ENCODE measurements at regions not wholly inside any gene's neighbourhood (a gene's known extent, or its start where the extent isn't known, plus 50 kb on each side); places are given as distances from the start of the nearest gene placed in this dataset.

GRCh38 chr6:141669141-141669540 is 463.6 kb upstream of the GJE1 start:
- no peak for DNase-seq

DNA sequence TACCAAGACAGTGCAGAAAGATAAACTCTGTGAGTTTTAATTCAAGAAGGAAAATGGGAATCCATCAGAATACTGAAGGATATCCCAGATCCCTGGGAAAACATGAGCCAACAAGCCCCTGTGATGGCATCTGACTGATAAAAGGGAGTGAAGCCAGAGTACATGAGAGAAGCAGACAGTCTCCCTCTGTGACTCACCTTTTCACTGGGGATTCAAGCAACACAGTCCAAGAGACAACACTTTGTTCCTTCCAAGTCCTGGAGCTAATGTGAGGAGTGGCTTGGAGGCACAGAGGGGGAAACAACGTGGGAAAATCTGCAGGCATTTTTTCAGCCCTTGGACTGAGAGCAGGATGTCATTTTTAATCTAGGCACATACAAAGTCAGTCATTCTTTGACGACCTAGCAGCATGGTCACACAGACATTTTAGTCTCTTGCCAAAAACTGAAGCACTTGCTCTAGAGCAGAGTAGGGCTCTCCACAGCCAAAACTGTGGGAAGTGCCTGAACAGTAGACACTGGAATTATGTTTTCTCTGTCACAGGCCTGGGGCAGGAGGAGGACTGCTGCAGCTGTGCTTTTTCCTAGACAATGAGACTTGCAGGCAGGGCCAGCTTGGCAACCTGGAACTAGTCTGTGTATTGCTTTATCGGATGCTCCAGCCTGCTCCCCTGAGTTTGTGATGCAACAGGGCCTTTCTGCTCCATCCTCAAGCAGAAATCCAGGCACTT is 465.0 kb upstream of the GJE1 start:
- no peak for DNase-seq

- DNase-seq, result no peak
These were observed 466.5 kb upstream of the GJE1 start for GRCh38 chr6:141666187-141666586.

DNA sequence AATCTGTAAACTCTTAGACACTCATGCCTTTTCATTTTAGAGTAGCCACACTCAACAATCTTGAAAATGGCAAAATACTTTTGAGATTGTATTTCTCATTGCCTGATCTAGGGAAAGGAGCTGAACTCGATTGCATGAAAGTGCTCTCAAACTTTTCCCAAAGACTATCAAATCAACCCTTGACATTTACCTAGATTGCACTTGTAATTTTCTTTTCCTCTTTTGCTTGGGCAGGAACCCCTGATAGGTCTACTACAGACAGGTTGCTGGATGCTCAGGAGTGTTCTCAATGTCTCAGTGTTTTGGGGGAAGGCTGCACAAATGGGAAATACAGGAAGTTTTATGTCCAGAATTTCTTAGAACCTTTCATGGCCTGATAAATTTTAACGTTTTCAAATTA is 468.0 kb upstream of the GJE1 start:
- DNase-seq, result no peak

DNA sequence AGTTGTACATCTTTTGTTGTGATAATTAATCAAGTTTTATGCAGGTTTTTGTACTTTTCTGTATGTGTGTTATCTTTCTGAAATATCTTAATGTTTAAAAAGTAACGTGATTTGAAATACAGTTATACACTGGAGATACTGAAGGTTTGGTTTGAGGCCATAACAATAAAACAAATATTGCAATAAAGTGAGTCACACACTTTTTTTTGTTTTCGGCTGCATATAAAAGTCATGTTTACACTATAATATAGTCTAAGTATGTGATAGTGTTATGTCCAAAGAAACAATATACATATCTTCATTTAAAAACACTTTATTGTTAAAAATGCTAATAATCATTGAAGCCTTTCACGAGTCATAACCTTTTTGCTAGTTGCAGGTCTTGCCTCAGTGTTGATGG is 473.1 kb upstream of the GJE1 start:
- no peak for DNase-seq

- DNase-seq, result no peak
These were observed 474.0 kb upstream of the GJE1 start for GRCh38 chr6:141658696-141659095.

- no peak for DNase-seq
These were observed 474.9 kb upstream of the GJE1 start for GRCh38 chr6:141657812-141658211.

DNA sequence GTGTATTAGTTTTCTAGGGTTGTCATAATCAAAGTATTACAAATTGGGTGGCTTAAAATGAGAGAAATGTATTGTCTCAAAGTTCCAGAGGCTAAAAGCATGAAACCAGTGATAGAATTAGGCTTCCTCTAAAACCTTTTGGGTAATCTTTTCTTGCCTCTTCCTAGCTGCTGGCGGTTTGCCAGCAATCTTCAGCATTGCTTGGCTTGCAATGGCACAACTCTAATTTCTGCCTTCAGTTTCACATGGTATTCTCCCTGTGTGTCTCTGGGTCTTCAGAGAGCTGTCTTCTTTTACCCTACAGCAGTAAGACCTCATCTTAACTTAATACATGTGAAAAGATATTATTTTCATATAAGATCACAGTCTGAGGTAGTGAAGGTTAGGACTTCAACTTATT is 479.1 kb upstream of the GJE1 start:
- DNase-seq, result no peak

DNA sequence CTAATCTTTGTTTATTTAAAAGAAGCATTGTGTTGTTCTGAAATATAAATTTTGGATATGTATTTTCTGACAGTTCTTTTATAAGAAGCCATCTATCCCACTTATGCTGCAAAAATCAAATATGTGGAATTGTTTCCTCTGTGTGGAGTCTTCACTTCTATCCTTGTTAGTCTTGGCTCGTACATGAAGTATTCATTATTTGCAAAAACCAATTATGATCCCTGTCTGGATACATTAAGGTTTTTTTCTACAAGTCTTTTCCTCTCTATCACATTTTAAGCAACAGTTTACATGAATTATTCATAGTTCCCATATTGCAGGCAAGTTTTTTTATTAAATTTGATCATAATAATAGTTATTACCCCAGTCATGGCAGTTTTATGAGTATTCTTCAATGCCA is 490.8 kb upstream of the GJE1 start:
- DNase-seq, result no peak

DNA sequence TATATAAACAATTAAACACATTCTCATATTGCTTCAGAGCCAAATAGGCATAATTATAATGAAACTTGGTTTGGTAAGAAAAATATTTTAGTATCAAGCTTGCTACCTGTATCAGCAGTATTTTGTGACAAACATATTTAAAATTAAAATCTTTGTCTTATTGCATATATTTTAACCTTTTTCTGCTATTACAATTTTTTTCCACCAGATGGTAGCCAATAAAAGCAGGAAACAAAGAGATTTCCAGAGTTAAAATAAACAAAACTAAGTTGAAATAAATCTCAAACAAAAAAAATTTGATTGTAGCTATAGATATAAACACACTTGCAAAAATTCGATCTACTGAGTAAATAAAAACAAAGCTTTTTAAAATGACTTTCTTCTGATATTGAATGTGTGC is 491.3 kb upstream of the GJE1 start:
- no peak for DNase-seq

DNA sequence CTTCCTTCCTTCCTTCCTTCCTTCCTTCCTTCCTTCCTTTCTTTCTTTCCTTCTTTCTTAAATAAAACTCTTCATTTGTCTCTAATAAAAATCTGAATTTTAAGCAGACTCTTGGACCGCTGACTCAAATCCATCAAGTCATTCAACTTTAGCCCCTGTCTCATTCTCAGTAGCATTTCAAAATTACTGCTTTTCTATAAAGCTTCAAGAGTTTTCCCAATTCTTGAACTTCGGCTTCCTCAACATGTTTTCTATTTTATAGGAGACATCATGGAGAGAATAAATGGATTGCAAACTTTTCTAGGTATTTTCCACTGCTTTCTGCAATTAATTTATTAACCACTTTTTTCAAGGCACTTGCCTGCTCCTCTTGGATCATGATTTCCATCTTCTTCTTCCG is 497.1 kb upstream of the GJE1 start:
- no peak for DNase-seq

- DNase-seq, result no peak
These were observed 498.5 kb upstream of the GJE1 start for GRCh38 chr6:141634269-141634668.

DNA sequence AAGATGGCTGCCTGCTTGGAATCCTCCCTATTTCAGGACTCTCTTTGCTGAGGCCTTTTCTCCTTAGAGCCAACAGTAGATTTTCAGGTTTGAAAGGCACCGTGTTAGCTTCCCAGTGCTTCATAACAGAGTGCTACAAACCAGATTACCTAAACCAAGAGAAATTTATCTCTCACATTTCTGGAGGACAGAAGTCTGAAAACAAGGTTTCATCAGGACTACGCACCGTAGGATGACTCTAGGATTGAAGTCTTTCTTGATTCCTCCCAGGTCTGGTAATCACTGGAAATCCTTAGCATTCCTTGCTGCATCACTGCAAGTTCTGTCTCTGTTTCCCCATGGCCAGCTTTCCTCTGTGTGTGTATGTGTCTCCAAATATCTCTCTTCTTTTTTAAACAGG is 508.4 kb upstream of the GJE1 start:
- DNase-seq, result no peak

- no peak for DNase-seq
These were observed 514.5 kb upstream of the GJE1 start for GRCh38 chr6:141618180-141618581.

DNA sequence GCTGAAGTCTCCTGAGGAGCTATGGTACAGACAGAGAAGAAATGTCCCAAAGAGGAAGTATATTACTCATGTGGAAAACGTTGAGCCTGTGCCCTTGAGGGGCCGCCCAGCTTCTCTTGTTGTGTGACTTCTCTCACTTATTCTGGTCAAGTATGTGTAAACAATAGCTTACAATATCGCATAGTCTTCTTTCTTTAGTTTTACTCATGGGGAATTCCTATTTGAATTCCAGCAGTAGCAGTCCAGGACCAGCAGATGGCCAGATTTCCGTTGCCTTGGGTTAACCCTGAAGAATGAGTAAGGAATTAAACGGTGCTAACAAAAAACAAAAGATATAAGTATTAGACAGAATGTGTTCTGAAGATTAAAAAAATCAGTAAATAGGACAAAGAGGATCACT is 522.0 kb upstream of the GJE1 start:
- DNase-seq, result no peak

DNA sequence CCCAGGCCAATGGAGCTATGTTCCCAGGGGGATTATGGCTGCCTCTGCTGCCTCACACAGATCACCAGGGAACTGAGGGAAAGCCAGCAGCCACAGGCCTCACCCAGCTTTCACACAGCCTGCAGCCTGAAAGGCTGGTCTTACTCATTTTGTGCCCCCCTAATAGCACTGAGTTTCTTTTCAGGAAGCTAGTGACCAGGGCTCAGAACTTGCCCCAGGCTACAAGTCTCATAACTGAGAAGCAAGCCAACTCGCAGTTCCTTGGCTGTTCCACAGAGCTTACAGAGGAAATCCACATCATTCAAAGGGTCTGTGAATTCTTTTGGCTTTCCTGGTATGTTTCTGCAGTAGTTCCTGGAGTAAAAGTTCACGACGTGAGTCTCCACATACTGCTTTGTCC is 524.8 kb upstream of the GJE1 start:
- DNase-seq, result no peak

DNA sequence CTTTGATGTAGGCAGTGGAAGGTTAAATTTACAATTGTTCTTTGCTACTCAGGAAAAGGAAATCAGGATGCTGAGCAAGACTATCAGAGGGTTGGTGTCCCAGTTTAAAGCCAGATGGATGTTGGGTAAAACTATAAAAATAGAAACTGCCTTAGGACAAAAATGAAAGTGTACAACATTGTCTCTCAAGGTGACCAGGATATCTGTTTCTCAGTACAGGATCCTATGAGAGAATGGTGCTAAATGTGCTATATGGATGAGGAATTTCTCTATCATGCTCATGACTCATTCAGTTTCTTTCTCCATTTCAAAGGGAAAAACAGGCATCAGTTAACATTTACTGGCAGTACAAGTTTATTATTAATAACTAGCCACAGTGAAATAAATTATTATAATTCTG is 534.2 kb upstream of the GJE1 start:
- no peak for DNase-seq

DNA sequence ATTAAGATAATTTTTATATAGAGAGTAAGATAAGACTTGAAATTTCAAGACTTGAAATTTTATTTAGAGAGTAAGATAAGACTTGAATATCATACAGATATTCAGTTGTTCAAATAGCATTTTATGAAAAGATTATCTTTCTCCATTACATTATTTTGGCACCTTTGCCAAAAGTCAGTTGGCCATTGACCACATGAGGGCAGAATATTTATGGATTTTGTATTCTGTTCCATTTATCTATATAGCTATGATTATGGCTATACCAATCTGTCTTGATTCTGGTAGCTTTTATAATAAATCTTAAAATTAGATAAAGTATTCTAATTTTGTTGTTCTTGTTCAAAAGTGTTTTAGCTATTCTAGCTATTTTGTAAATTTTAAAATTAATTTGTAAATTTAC is 537.9 kb upstream of the GJE1 start:
- no peak for DNase-seq

DNA sequence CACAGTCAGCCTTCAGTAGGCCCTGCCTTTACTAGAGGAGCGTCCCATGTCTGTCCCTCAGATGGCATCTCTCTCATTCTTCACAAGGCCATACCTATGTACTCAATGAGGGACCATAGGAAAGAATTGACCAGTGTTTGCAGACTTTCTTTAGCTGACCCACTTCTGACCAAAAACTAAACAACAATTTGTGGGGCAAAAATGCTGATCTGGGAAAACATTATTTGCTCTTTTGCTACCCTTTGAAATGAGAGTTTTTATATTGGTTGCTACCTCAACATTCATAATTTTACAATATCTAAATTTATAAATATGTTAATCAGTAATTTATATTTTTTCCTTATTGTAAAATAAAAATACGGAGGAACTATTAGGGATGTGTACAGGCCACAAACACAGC is 539.4 kb upstream of the GJE1 start:
- DNase-seq, result no peak

- DNase-seq, result no peak
These were observed 545.1 kb upstream of the GJE1 start for GRCh38 chr6:141587482-141588266.

DNA sequence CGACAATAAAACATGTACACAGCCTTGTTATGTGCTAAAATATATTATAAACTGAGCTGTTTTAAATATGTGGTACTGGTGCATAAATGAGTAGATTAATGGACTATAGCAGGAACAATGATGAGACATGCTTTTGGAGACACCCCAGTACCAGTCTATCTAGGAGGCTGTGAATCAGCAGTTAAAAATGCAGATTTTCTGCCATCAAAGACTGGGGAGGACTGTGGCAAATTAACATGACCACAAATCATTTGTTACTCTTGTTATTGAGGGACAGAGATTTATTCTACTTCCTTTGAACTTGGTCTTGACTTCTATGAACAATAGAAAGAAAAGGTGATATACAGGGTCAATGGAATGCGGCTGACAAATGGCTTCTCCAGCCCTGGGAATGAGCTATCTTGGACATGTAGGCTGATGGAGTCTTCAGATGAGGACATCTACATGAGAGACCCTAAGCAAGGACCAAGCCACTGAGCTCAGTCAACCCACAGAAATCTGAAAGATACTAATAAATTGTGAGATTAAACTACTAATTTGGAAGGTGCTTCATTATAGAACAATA is 551.7 kb upstream of the GJE1 start:
- no peak for DNase-seq

GRCh38 chr6:141580131-141580530 is 552.6 kb upstream of the GJE1 start:
- DNase-seq, result no peak

- no peak for DNase-seq
These were observed 556.0 kb upstream of the GJE1 start for GRCh38 chr6:141576751-141577150.

All from NCI-H1436 treated with DMSO at 0.1 percent for 48 hours (cell line).